Islet precursor cell (in vitro differentiated cells): ENCODE measurements at regions not wholly inside any gene's neighbourhood (a gene's known extent, or its start where the extent isn't known, plus 50 kb on each side); places are given as distances from the start of the nearest gene placed in this dataset.
"Not testable (repeated sequence)": the region's sequence is repeated elsewhere in the genome, so short reads cannot be mapped to it uniquely, and the experiment has no call there.

Source experiments
- DNase-seq: peaks from one replicate; pipeline ENCODE4 v3.0.0-alpha.2; 2018

GRCh38 chr2:224103651-224104050 is 64.6 kb upstream of the SERPINE2 start:
- no peak for DNase-seq

- no peak for DNase-seq
Measured at GRCh38 chr2:224102991-224103390, 63.9 kb upstream of the SERPINE2 start.

- DNase-seq: peak; percentile 75
Measured at GRCh38 chr2:224101820-224102630, 62.9 kb upstream of the SERPINE2 start.

- DNase-seq: no peak
Measured at GRCh38 chr2:224099861-224100643, 61.0 kb upstream of the SERPINE2 start.

GRCh38 chr2:224098481-224099230 is 59.6 kb upstream of the SERPINE2 start:
- no peak for DNase-seq

- no peak for DNase-seq
Measured at GRCh38 chr2:224094413-224094812, 55.3 kb upstream of the SERPINE2 start.

GRCh38 chr2:224091671-224092070 is 52.6 kb upstream of the SERPINE2 start:
- DNase-seq: not testable (repeated sequence)

- DNase-seq: not testable (repeated sequence)
Measured at GRCh38 chr2:224089606-224090005, 50.5 kb upstream of the SERPINE2 start.
